Skeletal muscle tissue (tissue), 1 donor: ENCODE measurements at regions not wholly inside any gene's neighbourhood (a gene's known extent, or its start where the extent isn't known, plus 50 kb on each side); places are given as distances from the start of the nearest gene placed in this dataset. TPM values are rescaled to one million over a fixed set of nuclear protein-coding genes. Genes with fewer than 3 reads are reported as not detected.

Experiments
- small RNA-seq: library from RNA; depleted of rRNA; stranded (forward); fragments of <200 nt; gene quantifications from one replicate; pipeline ENCODE3, GENCODE V24; 2014

Small RNA genes in the stretch of these regions (small RNA-seq; reads per million reads assigned to genes)
- gene AC245452.3 (not detected), gene AC245517.3 (not detected), gene AC245517.5 (not detected), gene IGLVIV-59 (not detected)
